GM19023 (cell line): ENCODE measurements at regions not wholly inside any gene's neighbourhood (a gene's known extent, or its start where the extent isn't known, plus 50 kb on each side); places are given as distances from the start of the nearest gene placed in this dataset.

Source experiments
- ATAC-seq: cut with Tn5 transposase; IDR thresholded peaks from one replicate; pipeline ENCODE4 v1.9.1; 2021; ENCODE audit warnings: mild to moderate bottlenecking, moderate library complexity; ENCODE audit not compliant: unreplicated experiment

DNA sequence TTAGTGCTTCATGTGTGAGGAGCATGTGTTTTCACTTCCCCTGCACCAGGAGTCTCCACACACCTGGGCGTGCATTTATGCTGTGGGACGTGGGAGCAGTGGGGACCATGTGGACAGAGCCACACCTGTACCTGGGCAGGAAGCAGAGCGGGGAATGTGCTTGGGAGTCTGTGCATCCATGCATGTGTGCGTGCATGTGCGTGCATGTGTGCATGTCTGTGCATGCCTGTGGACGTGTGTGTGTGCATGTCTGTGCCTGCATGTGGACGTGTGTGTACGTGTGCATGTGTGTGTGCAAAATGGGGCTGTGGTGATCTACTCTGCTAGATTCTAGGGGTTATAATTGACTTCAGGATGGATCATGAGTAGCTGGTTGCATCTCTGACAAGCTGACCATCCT, 224.0 kb upstream of the GMDS start:
- ATAC-seq = no peak

DNA sequence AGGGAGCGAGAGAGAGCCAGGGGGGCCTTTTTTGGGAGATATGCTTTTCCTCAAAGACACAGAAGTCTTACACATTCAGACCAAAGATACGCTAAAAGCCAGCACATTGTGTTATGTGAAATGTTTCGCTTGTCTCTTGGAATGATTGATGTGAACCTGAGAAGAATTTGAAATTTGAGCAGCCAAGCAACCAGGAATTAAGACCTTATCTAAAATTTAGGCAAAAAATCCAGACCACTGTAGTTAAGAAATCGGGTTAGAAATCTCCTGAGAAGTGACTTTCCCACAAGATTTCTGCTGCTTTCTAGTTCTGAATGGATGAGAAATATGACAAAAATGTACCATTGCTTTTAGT, 223.2 kb upstream of the GMDS start:
- no peak for ATAC-seq

DNA sequence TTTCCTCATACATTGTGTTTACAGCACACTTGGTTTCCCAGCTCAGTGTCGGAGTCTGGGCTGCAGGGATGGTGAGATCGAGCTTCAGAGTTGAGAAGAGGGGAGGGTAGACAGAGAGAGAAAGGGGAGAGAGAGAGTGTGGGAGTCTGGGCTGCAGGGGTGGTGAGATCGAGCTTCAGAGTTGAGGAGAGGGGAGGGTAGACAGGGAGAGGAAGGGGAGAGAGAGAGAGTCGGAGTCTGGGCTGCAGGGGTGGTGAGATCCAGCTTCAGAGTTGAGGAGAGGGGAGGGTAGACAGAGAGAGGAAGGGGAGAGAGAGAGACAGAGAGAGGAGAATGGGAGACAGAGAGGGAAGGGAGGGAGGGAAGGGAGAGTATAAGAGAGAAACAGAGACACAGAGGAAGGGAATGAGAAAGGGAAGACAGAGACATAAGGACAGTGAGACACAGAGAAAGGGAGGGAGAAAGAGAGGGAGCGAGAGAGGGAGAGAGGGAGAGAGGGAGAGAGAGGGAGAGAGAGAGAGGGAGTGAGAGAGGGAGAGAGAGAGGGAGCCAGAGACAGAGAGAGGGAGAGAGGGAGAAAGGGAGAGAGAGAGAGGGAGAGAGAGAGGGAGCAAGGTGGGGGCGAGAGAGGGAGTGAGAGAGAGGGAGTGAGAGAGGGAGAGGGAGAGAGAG, 222.7 kb upstream of the GMDS start:
- no peak for ATAC-seq

DNA sequence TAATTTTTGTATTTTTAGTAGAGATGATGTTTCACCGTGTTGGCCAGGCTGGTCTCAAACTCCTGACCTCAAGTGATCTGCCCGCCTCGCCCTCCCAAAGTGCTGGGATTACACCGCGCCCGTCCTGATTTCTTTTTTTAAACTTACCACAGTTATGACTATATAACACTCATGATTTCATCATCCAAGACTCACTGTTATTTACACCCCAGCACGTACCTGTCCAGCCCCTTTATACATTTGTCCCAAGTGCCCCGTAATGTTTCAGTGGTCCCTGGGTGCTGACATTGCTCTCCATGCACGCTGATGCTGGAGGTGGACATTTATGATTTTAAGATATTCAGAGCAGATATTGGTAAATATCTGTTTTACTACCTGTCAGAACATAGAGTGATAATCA, 219.9 kb upstream of the GMDS start:
- no peak for ATAC-seq

DNA sequence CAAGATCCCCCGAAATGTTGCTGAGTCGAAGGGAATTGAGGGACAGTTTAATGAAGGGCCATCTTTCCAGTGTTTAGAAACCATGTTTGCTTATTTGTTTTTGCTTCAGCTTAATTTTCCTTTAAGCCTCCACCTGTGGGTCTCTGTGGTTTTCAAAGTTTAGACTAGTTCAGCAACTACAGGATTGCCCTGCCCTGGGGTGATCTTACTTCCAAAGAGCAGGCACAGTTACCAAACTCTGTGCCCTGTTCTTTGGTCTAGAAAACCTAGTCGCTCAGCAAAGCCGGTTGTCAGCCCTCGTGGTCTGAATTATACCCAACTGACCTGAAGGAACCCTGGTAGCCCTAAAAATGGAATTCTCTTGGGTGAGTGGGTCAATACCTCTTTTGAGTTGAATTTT, 219.2 kb upstream of the GMDS start:
- ATAC-seq = no peak

DNA sequence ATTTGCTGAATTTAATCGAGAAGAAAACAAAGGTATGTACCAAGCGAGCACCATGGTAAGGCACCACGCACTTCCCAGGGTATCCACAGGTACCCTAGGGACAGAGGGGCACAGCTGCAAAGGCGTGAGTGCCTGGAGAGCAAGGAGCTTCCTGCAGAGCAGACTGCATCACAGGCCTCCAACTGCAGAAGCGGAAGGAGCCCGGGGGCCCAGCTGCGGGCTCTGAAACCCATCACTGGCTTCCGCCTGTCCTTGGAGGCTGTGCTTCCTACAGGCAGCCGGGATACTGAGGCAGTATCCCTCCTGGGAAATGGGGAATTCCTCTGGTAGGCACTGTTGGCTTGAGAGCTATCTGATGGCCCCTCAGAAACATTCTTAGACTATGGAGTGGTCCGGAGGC, 217.4 kb upstream of the GMDS start:
- no peak for ATAC-seq

DNA sequence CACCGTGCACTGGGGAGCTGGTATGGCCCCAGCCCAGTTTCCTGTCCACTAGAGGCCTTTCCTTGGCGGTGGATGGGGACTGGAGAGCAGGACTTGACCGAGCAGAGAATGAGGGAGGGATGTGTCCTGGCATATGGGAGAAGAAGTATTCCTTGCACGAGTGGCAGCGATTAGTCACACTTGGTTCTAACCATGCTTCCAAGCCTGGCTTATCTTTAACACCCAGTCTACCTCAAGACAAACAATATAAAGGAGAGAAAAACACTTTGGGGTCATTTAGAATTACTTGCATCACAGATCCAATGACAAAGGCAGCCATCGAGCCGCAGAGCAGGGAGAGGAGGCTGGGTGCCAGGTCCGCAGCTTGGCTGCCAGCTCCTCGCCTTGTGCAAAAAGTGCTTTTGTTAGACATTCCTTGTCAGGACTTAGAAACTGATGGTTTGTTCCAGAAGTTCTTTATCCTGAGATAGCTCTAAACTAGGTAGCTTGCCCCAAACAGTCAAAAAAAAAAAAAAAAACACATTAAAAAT, 214.9 kb upstream of the GMDS start:
- no peak for ATAC-seq

DNA sequence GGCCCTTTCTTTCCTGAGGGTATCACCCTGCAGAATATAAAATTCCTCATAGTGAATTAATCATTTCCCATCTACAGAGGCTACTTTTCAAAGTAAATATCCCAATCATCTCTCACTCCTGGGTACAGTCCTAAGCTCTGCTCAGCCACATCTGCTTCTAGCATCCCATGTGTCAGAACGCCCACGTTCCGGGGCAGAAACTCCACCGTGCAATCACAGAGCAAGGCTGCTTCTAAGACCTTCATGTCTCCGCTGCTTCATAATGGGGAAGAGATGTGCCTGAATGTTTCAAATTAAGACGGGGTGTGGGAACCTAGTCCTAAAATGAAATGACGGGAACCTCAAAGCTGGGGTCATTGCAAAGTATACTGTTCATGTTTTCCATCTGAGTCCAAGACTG, 208.8 kb upstream of the GMDS start:
- no peak for ATAC-seq

DNA sequence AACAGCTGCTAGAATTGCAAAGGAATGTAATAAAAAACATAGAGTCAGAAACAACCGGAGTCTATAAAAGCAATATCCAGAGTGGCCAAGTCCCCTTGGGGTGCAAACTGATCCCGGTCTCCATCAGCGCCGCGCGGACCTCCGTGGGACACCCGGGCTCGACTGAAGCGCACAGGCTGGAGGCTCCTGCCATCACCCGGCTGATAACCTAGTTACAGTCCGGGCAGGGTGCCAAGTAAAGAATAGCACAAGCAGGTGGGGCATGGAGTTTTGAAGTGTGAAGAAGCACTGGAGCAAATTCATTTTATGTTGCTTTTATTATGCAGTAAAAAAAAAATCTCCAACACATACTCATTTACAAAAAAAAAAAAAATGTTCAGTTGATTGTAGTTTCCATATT, 205.1 kb upstream of the GMDS start:
- ATAC-seq = no peak

DNA sequence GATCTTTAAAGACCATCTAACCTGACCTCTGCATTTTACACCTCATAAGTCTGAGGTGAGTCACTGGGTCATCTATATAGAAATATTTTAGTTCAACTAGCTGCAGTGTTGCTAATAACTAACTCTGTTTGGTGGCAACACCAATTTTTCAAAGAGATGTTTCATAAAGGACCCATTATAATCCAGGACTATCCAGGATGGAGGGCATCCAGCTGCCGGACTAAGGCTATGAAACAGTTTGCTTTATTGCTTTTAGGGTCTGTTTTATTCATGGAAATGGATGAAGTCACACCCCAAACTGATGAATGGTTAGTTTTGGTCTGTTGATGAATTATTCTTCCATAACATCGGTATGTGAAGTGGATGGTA, 204.2 kb upstream of the GMDS start:
- ATAC-seq = no peak

DNA sequence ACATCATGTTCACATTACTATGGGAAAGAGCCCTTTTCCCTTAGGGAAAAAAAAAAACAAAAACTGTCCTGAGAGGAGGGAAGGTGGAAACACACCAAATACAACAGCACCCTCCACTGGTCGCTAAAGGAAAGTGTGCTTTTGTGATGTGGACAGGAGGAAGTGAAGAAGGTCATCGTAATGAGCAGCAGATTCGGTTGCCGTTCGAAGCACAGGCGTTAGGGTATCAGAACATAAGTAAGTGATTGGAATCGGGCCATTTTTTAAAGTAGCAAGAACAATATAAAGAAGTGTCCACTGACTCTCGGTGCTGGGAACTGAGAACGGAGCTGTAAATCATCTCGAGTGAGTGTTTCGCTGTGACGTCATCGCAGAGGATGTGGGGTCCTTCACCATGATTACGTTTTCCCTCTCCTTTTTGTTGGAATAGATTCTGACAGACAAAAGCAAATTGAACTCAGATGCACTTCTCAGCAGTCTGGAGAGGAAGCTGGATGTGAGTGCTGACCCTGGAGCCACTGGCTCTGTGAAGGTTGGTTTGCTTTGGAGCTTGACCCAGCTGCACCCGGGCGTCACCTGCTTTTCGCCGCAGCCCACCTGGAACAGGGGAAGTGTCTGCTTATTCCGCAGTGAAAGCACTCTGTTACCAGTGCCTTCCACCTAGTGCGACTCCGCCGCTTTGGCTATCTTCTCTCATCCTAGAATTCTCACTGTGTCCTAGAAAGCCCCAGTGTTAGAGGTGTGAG, 203.6 kb upstream of the GMDS start:
- ATAC-seq = no peak

DNA sequence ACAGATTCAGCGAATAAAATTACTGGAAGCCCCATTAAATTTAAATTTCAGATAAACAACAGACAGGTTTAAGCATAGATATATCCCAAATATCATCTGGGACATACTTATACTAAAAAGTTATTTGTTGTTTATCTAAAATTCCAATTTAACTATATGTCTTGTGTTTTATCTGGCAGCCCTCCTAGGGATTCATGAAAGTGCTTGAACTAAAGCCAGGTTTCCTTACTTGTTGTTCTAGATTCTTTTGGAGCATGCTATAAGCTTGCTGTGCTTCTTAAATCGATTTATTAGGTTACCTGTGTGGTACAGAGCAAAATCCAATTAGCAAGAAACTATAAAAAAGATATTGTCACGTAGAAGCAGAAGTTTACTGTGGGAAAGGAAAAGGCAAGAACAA, 202.5 kb upstream of the GMDS start:
- ATAC-seq = no peak

DNA sequence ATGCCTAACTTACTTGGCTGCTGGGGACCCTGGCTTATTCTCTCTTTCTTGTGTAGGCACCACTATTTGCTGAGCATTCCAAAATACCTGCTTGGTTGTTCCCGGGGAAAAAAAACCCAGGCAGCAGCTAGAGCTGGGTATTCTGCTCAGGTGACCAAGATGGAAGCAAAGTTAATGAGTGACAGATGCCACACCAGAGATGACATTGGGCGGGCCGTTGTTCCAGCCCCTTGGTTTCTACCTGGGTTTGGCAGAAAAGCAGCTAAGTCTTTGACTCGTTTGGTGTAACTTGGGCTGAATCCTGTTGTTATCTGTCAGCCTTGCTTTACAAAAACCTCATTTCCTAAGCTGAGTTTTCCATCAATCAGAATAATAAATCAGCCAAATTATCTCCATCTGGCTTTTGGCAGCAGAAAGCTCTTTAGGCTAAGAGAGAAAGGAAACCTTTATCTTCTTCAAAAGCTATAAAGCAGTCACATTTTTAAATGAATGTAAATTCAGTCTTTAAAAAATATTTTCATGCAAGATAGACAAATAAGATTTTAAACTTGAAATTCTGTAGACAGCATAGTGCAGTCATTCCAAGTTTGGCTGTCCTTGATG, 202.0 kb upstream of the GMDS start:
- no peak for ATAC-seq

DNA sequence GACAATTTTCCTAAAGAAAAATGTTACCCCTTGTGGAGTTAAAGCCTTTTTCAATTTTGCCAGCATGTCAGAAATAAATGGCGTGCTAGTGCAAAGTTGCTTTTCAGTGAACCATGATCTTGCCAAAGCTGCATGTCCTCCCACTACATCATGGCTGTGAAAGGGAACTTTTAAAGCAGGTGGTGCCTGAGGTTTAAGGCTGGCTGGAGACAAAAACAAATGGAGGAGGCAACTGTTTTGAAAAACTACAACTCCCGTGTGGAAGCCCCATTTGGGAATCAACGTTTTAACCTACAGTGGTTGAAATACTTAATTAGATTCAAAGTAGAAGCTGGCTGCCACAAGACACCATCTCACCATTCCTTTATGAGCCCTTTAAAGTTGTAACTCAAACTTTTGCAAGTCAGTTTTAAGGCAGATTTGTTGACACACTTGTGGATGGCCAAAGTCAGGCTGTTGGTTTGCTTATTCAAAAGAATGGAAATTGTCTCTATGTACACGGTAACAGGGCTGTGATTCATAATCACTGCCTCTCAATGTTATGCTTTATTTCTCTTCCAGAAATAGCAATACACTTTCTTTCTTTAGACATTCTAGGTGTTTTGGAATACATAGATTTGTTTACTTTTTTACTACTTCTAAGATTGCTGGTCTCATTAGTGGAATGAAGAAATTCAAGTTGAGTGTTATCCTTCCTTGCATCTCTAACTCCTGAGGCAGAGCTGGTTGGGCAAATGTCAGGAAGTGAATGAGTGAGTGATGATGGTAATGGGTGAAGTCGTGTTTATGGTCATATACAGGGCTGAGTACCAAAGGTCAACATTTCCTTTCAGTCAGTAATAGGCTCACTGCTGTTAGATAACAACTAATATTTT, 196.4 kb upstream of the GMDS start:
- no peak for ATAC-seq

DNA sequence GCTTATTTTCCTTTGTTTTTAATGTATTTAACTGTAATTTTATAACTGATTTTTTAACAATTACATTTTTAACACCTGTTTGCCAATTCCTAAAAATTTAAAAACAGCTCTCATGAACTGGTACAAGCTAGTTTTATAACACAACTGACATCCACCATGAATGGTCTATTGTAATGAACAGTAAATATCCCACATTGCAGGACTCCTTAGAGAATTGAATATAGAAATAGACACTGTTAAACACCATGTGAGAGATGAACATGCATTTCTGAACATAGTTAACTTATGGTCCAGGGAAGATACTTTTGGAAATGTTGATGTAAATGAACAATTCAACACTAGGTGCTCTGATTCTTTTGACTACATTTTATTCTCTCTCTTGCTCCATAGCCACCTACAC, 195.1 kb upstream of the GMDS start:
- no peak for ATAC-seq

DNA sequence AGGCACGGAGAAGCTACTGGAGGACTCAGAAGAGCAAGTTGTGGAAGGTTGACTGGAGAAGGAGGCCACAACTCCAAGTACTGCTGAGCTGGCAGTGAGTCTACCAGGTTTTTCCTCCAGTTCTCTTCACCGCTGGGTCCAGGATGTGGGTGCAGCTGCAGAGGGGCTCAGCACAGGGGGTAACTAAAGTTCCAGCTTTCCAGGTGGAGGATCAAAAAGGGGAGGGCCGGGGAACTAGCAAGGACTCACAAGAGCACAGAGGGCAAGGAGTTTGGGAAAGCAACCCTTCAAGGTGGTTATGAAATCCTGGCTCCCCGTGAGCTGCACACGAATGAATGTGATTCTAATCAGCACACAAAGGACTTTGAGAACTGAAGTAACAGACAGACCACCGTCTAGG, 194.2 kb upstream of the GMDS start:
- no peak for ATAC-seq

DNA sequence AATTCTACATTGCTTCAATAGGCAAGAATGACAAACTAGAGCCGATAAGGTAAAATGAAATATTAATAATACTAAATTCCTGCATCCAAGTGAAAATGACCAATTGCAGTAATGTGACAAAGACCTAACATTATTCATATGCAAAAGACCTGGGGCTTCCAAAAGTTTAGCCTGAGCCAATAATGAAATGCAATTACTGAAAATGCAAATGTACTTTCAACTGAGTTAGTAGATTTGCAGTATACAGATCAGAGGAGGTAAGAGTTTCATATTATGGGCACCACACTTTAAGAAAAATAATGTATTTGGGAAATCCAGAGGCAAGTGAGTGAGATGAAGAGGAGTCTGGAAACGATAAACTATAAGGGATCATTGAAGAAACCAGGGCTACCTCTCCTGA, 193.7 kb upstream of the GMDS start:
- ATAC-seq = no peak

DNA sequence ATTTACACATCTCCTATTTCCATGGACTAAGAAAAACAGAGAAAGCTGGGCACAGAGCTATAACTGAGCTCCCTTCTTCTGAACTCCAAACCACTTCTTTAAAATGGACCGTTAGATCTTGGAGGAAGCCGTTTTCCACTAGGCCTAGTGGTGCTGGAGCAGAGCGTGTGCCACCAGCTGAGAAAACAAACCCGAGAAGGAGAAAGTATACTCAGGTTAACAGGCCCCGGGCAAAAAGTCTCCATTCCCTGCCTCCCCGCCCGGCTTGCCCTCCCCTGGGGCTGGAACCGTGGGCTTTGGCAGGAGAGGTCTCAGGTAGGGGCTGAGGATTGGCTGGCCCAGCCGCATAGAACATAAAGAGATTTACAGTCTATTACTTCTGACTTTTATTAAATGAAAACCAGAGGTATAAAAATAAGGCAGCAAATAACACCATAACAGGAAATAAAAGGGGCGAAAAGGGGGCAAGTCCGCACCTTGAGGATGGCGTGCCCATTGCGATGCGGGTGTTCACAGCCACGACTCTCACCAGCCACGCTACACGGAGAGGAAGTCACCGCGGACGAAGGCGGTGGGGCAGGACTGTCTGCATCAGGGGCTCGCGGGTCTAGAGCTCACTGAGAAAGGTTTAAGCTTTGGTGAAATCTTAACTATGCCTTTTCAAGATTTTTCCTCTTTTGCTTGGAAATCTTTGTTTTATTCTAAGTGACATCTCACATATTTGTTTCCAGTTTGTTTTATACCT, 191.2 kb upstream of the GMDS start:
- no peak for ATAC-seq

DNA sequence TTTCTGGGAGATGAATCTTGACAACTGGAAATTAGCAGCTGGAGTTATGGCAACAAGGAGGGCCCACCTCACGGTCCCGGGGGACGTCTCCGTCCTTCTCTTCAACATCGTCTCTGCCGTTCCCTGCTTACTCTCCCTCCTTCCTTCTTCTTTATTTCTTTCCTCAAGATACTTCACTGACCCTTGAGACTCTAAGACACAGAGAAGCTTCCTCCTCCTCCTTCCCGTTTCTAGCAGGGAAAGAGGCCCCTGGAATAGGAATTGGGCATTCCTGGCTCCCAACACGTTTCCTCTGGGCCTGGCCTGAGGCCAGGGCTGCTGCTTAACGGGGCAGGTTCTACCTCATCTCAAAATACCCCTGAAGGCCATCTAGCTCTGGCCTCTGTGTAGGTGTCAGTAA, 189.9 kb upstream of the GMDS start:
- ATAC-seq = no peak

DNA sequence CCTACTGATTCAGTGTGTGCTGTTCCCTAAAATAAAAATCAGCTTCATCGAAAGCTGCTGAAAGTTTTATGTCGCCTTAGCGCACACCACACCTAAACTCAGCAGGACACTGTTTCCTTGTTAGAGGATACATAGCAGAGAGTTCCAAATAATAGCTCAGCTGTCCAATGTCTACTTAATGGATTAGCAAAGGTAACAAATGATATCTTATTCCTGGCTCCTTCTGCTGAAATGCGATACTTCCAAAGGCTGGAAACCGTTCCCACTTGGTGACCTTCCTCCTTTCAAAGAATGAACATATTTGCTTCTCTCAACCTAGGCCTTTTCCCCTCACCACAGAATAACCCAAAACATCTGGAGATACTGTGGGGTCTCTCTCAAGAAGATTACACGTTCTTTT, 189.5 kb upstream of the GMDS start:
- ATAC-seq = no peak

DNA sequence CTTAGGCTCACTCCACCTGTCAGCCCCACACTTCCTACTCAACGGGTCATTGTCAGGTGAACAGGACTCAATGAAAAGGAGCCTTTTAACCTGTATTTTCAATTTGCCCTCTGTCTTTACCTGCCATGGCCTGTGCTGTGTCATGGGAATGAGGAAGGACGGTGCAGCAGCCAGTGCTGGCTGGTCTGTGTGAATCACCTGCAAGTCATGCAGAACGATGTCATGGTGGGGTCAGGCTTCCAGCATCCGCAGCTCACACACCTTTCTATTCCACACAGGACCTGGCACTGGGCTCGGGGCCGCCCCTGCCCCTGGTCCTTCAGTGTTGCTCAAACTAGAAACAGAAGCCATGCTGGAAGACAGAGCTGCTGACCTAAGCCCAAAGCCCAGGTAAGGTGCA, 188.7 kb upstream of the GMDS start:
- no peak for ATAC-seq
